Stomach (tissue), 8 donors: ENCODE measurements at regions not wholly inside any gene's neighbourhood (a gene's known extent, or its start where the extent isn't known, plus 50 kb on each side); places are given as distances from the start of the nearest gene placed in this dataset.

Source experiments
- DNase-seq, 2 donors: peaks; one replicate each; pipeline versions ENCODE4 v3.0.0 to v3.0.0-alpha.2; 2013 to 2019
- H3K27ac ChIP-seq, 5 donors: fragments of 200-600 bp in 4 of 5; sonication (generic) in 4 of 5; one replicate each; pipeline ENCODE4 v1.5.1; 2013 to 2019; ENCODE audit warnings: mild to moderate bottlenecking in 1 of 5, moderate library complexity in 1 of 5
- H3K27me3 ChIP-seq, 3 donors: fragments of 200-600 bp; sonication (generic); one replicate each; pipeline ENCODE4 v1.5.1; 2017 to 2019; ENCODE audit warnings: mixed run types in 1 of 3
- H3K36me3 ChIP-seq, 4 donors: fragments of 200-600 bp; sonication (generic); 1 replicate in 3 of 4; 2 replicates in 1 of 4; pipeline ENCODE4 v1.5.1; 2016 to 2019
- H3K4me1 ChIP-seq, 4 donors: fragments of 200-600 bp; sonication (generic); one replicate each; pipeline ENCODE4 v1.5.1; 2016 to 2019
- H3K4me3 ChIP-seq, 4 donors: fragments of 200-600 bp; sonication (generic) in 3 of 4; one replicate each; pipeline ENCODE4 v1.5.1; 2016 to 2019; ENCODE audit warnings: mild to moderate bottlenecking in 1 of 4
- H3K9me3 ChIP-seq, 4 donors: fragments of 200-600 bp; sonication (generic); one replicate each; pipeline ENCODE4 v1.5.1; 2016 to 2019
- EP300 ChIP-seq: sonication (generic); formaldehyde crosslinking; IDR thresholded peaks from one replicate; pipeline ENCODE4 v1.6.1; 2017; ENCODE audit warnings: antibody characterized with exemption
- POLR2A ChIP-seq, 4 donors: fragments of 450-650 bp; IDR thresholded peaks; one replicate each; pipeline ENCODE4 v1.6.1; 2016; ENCODE audit warnings: antibody characterized with exemption in 4 of 4, control low read depth in 2 of 4, mild to moderate bottlenecking in 1 of 4, moderate library complexity in 1 of 4
- POLR2AphosphoS5 ChIP-seq, 3 donors: sonication (generic); formaldehyde crosslinking; IDR thresholded peaks; one replicate each; pipeline ENCODE4 v1.6.1; 2016; ENCODE audit warnings: antibody characterized with exemption in 3 of 3
- WGBS, 5 donors: extraction: QIAGEN DNeasy Blood & Tissue Kit in 3 of 5; methylation state at CpG; one replicate each; pipeline versions ENCODE4 v1.1.5 to v1.1.7; 2013 to 2018; 5-methylcytosine and 5-hydroxymethylcytosine counted together
- intact Hi-C: fragments of 100-400 bp; cut with DNase I; formaldehyde crosslinking; loops from one replicate; pipeline ENCODE4 v1.15.1; 2023; ENCODE audit warnings: low total_unique reads
- TF ChIP-seq, protein P1 (sequence below), 7 experiments: fragments of 450-650 bp in 4 of 7; fragments of 200-600 bp in 3 of 7; sonication (generic) in 3 of 7; IDR thresholded peaks; one replicate each; pipeline ENCODE4 v1.5.1; 2016 to 2019; ENCODE audit warnings: antibody characterized with exemption in 7 of 7, control low read depth in 2 of 7, mild to moderate bottlenecking in 1 of 7
- donor health status: healthy with polysubstance abuse.
- donor health status: Bipolar disorder and iron deficiency.
- donor health status: healthy.

DNA sequence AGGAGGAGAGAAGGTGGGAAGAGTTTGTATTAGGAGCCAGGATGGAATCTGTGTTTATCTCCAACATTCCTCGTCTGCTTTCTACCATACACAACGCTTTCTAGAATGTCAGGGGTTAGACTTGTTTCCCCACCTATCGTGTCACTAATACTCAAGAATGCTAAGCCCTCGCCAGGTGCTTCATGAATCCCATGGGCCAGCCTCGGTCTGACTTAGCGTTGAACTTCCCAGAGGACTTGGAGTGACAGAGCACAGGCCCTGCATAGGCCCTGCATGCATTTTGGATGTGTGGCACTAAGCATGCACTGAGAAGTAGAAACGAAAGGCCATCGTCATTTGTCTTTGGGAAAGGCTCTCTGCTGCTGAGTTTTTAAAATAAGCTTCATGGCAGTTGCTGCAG lies 328.7 kb downstream of the NSG2 start:
- intact Hi-C loops: no loop called here
- WGBS, 5 donors: 53 to 67% (median 64%) methylated on average over 8 of the region's 8 CpGs
- Histone ChIP-seq H3K36me3 (no peaks in the 10 kb centered on the region), H3K27ac (no peak overlapping the region), H3K4me3 (no peak overlapping the region), H3K9me3 (peaks cover 0 to 4% (median 0%) of the 10 kb centered on the region in 4 donors), H3K4me1 (no peaks in the 10 kb centered on the region), H3K27me3 (no peaks in the 10 kb centered on the region)
- DNase-seq: no peak
- no peak for TF ChIP-seq EP300
- no peak for TF ChIP-seq POLR2AphosphoS5 (IDR thresholded peaks at IDR 0.05)
- TF ChIP-seq, protein P1, sequence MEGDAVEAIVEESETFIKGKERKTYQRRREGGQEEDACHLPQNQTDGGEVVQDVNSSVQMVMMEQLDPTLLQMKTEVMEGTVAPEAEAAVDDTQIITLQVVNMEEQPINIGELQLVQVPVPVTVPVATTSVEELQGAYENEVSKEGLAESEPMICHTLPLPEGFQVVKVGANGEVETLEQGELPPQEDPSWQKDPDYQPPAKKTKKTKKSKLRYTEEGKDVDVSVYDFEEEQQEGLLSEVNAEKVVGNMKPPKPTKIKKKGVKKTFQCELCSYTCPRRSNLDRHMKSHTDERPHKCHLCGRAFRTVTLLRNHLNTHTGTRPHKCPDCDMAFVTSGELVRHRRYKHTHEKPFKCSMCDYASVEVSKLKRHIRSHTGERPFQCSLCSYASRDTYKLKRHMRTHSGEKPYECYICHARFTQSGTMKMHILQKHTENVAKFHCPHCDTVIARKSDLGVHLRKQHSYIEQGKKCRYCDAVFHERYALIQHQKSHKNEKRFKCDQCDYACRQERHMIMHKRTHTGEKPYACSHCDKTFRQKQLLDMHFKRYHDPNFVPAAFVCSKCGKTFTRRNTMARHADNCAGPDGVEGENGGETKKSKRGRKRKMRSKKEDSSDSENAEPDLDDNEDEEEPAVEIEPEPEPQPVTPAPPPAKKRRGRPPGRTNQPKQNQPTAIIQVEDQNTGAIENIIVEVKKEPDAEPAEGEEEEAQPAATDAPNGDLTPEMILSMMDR (IDR thresholded peaks at IDR 0.05): no peak
- no peak for TF ChIP-seq POLR2A (IDR thresholded peaks at IDR 0.05)

DNA sequence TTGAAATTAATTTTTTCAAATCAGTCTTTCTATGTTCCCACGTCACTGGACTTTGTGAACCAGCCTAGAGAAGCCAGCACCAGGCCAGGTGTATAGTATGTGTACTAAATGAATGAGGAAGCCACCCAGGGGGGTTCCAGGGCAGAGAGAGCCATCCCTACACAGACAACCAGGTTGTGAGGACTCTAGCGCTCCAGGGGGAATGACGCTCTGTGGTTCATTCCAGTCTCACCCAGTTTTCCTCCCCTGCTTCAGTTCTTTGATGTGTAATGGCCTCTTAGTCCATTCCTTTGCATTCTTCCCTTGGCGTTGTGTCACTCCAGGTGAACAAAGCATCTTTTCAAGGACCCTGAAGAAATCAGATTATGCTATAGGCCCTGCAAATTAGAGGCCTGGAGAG lies 330.6 kb downstream of the NSG2 start:
- WGBS, 5 donors: 62 to 90% (median 76%) methylated on average over 4 of the region's 4 CpGs
- H3K9me3 ChIP-seq: peaks cover 0 to 4% (median 0%) of the 10 kb centered on the region in 4 donors
- H3K36me3 ChIP-seq: no peaks in the 10 kb centered on the region
- no peaks in the 10 kb centered on the region for H3K27me3 ChIP-seq
- TF ChIP-seq EP300 (no peak), POLR2A (IDR thresholded peaks at IDR 0.05) (no peak), POLR2AphosphoS5 (IDR thresholded peaks at IDR 0.05) (no peak)
- no peak overlapping the region for H3K4me3 ChIP-seq
- intact Hi-C loops: no loop called here
- no peak overlapping the region for H3K27ac ChIP-seq
- H3K4me1 ChIP-seq: no peaks in the 10 kb centered on the region
- DNase-seq: no peak

DNA sequence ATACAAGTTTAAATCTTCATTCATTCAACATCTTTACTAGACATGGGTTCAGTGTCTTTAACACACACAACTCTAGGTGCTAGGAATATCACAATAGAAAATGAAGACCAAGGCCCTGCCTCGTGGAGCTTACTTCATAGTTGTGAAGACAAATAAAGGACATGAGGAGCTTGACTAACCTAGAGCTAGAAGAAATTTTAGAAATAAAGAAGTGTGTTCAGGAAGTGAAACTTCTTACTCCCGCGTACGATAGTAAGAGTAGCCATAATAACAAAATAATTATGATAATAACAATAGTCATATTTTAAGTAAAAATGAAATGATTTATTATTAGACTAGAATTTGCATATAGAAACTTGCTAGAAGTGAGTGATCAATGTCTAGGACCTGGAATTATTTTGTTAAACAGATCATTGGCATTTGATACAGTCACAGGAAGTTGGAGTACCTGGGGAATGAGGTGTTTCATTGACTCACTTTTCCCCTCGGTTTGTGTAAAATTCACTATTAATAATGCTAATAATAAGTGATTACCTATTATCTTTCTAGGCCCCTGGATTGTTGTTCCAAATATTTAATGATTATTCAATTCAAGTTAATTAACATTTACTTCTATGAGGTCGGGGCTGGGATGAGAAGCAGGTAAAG lies 331.3 kb downstream of the NSG2 start:
- Histone ChIP-seq H3K36me3 (no peaks in the 10 kb centered on the region), H3K4me1 (no peaks in the 10 kb centered on the region), H3K27me3 (no peaks in the 10 kb centered on the region), H3K27ac (no peak overlapping the region), H3K4me3 (no peak overlapping the region), H3K9me3 (peaks cover 0 to 4% (median 0%) of the 10 kb centered on the region in 4 donors)
- DNase-seq: no peak
- TF ChIP-seq EP300 (no peak), POLR2AphosphoS5 (IDR thresholded peaks at IDR 0.05) (no peak), POLR2A (IDR thresholded peaks at IDR 0.05) (no peak)
- TF ChIP-seq, protein P1 (IDR thresholded peaks at IDR 0.05): no peak
- intact Hi-C loops: no loop called here
- 69 to 83% (median 74%) methylated on average over 6 of the region's 6 CpGs for WGBS, 5 donors

DNA sequence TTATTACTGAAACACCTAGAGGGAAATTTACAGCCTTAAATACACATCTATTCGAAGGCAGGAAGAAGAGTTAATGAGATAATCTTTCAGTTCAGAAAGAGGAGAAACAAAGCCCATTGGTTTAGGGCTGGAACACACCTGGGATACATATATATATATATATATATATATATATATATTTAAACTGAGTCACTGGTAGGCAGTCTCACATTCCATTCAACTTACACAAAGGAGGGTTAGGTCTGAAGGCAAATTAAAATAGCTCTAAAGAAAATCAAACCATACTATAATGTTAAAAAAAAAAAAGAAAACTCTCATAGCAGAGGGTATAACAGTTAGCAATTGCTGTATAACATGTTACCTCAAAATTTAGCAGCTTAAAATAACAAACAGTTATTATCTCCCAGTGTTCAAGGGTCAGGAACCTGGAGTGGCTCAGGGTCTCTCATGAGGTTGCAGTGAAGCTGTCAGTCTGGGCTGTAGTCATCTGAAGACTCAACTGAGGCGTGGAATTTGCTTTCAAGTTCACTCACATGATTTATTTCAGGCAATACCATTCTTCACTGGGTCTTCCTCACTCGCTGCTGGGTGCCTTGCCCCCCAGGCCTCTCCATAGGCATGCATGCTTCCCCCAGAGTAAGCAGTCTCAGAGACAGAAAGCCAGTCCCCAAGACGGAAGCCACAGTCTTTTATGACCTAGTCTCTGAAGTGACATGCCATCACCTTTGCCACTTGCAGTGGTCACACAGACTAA lies 332.8 kb downstream of the NSG2 start:
- no peak overlapping the region for H3K4me3 ChIP-seq
- intact Hi-C loops: no loop called here
- H3K27me3 ChIP-seq: no peaks in the 10 kb centered on the region
- no peak overlapping the region for H3K27ac ChIP-seq
- WGBS, 5 donors: 57 to 76% (median 65%) methylated on average over 4 of the region's 4 CpGs
- TF ChIP-seq EP300 (no peak), POLR2A (IDR thresholded peaks at IDR 0.05) (no peak)
- TF ChIP-seq, protein P1 (IDR thresholded peaks at IDR 0.05): no peak
- peaks cover 0 to 4% (median 0%) of the 10 kb centered on the region in 4 donors for H3K9me3 ChIP-seq
- no peak for DNase-seq
- H3K4me1 ChIP-seq: no peaks in the 10 kb centered on the region
- no peaks in the 10 kb centered on the region for H3K36me3 ChIP-seq

DNA sequence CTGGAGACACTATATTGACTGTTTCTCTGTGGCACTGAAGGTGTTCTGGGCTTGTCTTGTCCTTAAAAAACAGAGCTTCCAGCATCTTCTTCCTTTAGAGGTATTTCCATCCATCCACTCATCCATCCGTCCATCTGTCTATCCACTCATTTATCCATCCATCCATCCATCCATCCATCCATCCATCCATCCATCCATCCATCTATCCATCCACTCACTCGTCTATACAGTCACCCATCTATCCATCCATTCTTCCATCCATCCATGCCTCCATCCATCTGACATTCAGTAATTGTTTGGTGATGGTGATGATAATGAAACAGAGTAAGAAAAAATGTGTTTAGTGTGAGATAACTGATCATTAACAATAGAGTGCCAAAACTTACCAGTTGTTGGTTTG lies 334.8 kb downstream of the NSG2 start:
- TF ChIP-seq POLR2A (IDR thresholded peaks at IDR 0.05): no peak
- 63 to 77% (median 68%) methylated on average over 2 of the region's 2 CpGs for WGBS, 5 donors
- Histone ChIP-seq H3K9me3 (peaks cover 0 to 4% (median 0%) of the 10 kb centered on the region in 4 donors), H3K27ac (no peak overlapping the region), H3K4me1 (no peaks in the 10 kb centered on the region), H3K27me3 (peaks cover 0 to 11% (median 0%) of the 10 kb centered on the region in 3 donors), H3K36me3 (no peaks in the 10 kb centered on the region), H3K4me3 (no peak overlapping the region)
- no peak for DNase-seq
- intact Hi-C loops: no loop called here
